ENCODE measurements at regions not wholly inside any gene's neighbourhood (a gene's known extent, or its start where the extent isn't known, plus 50 kb on each side); places are given as distances from the start of the nearest gene placed in this dataset.

DNA sequence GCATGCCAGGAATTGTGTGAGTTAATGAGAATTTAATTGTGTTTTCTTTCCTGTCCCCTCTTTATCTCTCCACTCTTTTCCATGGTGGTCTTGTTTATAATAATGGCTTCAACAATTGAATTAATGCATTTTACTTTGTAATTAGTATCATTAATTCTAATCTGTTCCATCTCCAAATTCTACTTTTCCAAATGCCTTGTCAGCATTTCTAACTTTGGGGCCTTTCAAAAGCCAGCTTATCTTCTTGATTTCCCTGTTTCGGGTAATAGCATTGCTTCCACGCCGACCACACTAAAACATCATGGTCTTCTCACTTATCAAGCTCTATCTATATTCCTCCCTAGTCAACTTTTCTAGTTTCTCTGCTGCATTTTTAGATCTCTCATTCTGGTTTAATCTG is 54.2 kb upstream of the RMST start:
- TF ChIP-seq CTCF (IDR thresholded peaks at IDR 0.05) (no peak), POLR2A (IDR thresholded peaks at IDR 0.05) (no peak)
- Histone ChIP-seq H3K4me1 (no peaks in the 10 kb centered on the region), H3K4me3 (no peak overlapping the region), H3K9me3 (no peaks in the 10 kb centered on the region), H3K27me3 (no peaks in the 10 kb centered on the region), H3K36me3 (ENCODE audit: low read depth, missing control alignments) (no peaks in the 10 kb centered on the region), H3K27ac (no peak overlapping the region)
- 48 to 92% methylated on average over 3 of the region's 3 CpGs for WGBS, 2 donors
- intact Hi-C loops (cut with DNase I; ENCODE audit: low total_unique reads): no loop called here
- no peak for DNase-seq

DNA sequence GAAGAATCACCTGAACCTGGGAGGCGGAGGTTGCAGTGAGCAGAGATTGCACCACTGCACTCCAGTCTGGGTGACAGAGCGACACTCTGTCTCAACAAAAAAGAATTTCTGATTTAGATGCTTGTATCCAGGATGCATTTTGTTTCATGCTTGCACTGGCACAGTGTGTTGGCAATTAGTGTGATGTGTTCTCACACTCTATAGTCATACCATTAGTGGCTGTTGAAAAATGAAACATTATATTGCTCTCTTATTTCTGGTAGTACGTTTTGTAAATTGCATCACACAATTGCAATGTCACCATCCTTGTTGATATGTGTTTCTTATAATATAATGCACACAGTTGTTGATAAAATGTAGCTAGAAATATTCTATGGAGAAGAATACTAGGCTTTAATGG is 51.3 kb upstream of the RMST start:
- H3K4me1 ChIP-seq: no peaks in the 10 kb centered on the region
- no peaks in the 10 kb centered on the region for H3K27me3 ChIP-seq
- 85% methylated on average over 3 of the region's 3 CpGs for WGBS, 2 donors
- no peaks in the 10 kb centered on the region for H3K9me3 ChIP-seq
- no peak overlapping the region for H3K27ac ChIP-seq
- intact Hi-C loops (cut with DNase I; ENCODE audit: low total_unique reads): no loop called here
- H3K4me3 ChIP-seq: no peak overlapping the region
- H3K36me3 ChIP-seq (ENCODE audit: low read depth, missing control alignments): no peaks in the 10 kb centered on the region
- TF ChIP-seq POLR2A (IDR thresholded peaks at IDR 0.05) (no peak), CTCF (IDR thresholded peaks at IDR 0.05) (no peak)
- no peak for DNase-seq
